GM18870 (cell line): ENCODE measurements at regions not wholly inside any gene's neighbourhood (a gene's known extent, or its start where the extent isn't known, plus 50 kb on each side); places are given as distances from the start of the nearest gene placed in this dataset.

Source experiments
- ATAC-seq: cut with Tn5 transposase; IDR thresholded peaks from one replicate; pipeline ENCODE4 v1.9.1; 2021; ENCODE audit warnings: moderate library complexity; ENCODE audit not compliant: unreplicated experiment

- no peak for ATAC-seq
Observed at GRCh38 chr6:147117580-147117979, 86.6 kb upstream of the STXBP5 start.

GRCh38 chr6:147119310-147119709 lies 84.9 kb upstream of the STXBP5 start:
- ATAC-seq: no peak

GRCh38 chr6:147122823-147123222 lies 81.4 kb upstream of the STXBP5 start:
- no peak for ATAC-seq

GRCh38 chr6:147126618-147127022 lies 77.6 kb upstream of the STXBP5 start:
- no peak for ATAC-seq

- ATAC-seq: no peak
Observed at GRCh38 chr6:147127587-147127986, 76.6 kb upstream of the STXBP5 start.

- no peak for ATAC-seq
Observed at GRCh38 chr6:147128056-147128455, 76.2 kb upstream of the STXBP5 start.

GRCh38 chr6:147131532-147132128 lies 72.6 kb upstream of the STXBP5 start:
- no peak for ATAC-seq

GRCh38 chr6:147132889-147133288 lies 71.3 kb upstream of the STXBP5 start:
- no peak for ATAC-seq

GRCh38 chr6:147133669-147134068 lies 70.5 kb upstream of the STXBP5 start:
- no peak for ATAC-seq

- no peak for ATAC-seq
Observed at GRCh38 chr6:147135211-147135681, 69.0 kb upstream of the STXBP5 start.

GRCh38 chr6:147136057-147136456 lies 68.2 kb upstream of the STXBP5 start:
- ATAC-seq: no peak

- ATAC-seq: no peak
Observed at GRCh38 chr6:147137986-147138385, 66.2 kb upstream of the STXBP5 start.

GRCh38 chr6:147138835-147139234 lies 65.4 kb upstream of the STXBP5 start:
- ATAC-seq: no peak

GRCh38 chr6:147141711-147142308 lies 62.4 kb upstream of the STXBP5 start:
- no peak for ATAC-seq

GRCh38 chr6:147142684-147143245 lies 61.5 kb upstream of the STXBP5 start:
- ATAC-seq: no peak

- no peak for ATAC-seq
Observed at GRCh38 chr6:147149092-147149491, 55.1 kb upstream of the STXBP5 start.

GRCh38 chr6:147149826-147150225 lies 54.4 kb upstream of the STXBP5 start:
- no peak for ATAC-seq

- no peak for ATAC-seq
Observed at GRCh38 chr6:147150293-147150692, 53.9 kb upstream of the STXBP5 start.
